Endothelial cell of umbilical vein (primary cell): ENCODE measurements at regions not wholly inside any gene's neighbourhood (a gene's known extent, or its start where the extent isn't known, plus 50 kb on each side); places are given as distances from the start of the nearest gene placed in this dataset.

Experiments
- MYC ChIP-seq: IDR thresholded peaks from one replicate; pipeline ENCODE4 v1.6.1; 2011; ENCODE audit warnings: mild to moderate bottlenecking, low read depth, low read length
- POLR2AphosphoS5 ChIP-seq: IDR thresholded peaks from 2 replicates; pipeline ENCODE4 v1.6.1; 2012; ENCODE audit warnings: low read depth, mild to moderate bottlenecking, control low read depth, low read length, moderate library complexity; ENCODE audit not compliant: insufficient read depth
- TF ChIP-seq, protein P1 (sequence below), 2 donors: IDR thresholded peaks; 1 replicate in 1 of 2; 2 replicates in 1 of 2; pipeline ENCODE4 v1.5.1; 2011; ENCODE audit warnings: low read length in 2 of 2, mild to moderate bottlenecking in 2 of 2, moderate library complexity in 2 of 2, control low read depth in 1 of 2, inconsistent platforms in 1 of 2, low read depth in 1 of 2; ENCODE audit not compliant: insufficient read depth in 1 of 2; ENCODE audit errors: extremely low read depth in 1 of 2

DNA sequence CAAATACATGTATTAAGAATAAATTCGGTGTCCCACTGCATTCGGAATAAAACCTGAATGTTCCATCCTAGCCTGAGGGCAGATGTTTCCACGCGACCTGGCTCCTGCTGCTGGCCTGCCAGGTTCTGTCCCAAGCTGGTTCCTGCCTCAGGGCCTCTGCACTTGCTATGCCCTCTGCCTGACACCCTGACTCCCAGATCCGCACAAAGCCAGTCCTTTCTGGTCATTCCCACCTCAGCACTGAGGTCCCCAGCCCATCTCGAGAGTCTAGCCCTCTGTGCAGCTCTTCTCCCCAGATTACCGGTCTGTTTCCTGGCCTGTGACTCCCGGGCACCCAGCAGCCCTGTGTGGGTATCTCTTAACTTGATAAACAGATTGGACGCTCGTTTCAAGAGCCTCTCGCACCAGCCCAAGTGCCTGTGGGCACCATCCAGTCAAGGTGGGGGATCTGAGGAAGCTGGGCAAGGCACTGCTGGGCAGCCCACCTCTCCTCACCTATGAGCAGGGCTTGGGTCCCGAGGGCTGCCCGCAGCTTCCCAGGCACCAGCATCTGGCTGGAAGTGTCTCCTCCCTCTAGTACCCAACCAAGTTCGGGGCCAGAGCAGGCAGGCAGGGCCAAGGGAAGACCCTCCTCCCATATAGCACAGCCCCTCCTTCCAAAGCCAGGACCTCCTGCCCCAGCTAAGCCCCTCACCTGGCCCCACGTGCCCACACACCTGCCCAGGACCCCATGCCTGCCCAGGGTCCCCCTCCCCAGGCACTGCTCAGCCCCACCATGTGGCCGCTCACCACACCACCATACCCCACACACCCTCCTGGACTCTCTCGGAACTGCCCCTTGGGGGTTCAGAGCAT, 132.2 kb downstream of the NCOR2 start:
- TF ChIP-seq MYC (no peak), POLR2AphosphoS5 (no peak)
- TF ChIP-seq, protein P1, sequence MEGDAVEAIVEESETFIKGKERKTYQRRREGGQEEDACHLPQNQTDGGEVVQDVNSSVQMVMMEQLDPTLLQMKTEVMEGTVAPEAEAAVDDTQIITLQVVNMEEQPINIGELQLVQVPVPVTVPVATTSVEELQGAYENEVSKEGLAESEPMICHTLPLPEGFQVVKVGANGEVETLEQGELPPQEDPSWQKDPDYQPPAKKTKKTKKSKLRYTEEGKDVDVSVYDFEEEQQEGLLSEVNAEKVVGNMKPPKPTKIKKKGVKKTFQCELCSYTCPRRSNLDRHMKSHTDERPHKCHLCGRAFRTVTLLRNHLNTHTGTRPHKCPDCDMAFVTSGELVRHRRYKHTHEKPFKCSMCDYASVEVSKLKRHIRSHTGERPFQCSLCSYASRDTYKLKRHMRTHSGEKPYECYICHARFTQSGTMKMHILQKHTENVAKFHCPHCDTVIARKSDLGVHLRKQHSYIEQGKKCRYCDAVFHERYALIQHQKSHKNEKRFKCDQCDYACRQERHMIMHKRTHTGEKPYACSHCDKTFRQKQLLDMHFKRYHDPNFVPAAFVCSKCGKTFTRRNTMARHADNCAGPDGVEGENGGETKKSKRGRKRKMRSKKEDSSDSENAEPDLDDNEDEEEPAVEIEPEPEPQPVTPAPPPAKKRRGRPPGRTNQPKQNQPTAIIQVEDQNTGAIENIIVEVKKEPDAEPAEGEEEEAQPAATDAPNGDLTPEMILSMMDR (IDR thresholded peaks at IDR 0.05; ENCODE audit: extremely low read depth in 1 of 2, insufficient read depth in 1 of 2, low read depth in 1 of 2, low read length in 2 of 2) = no peak
